ENCODE measurements at regions not wholly inside any gene's neighbourhood (a gene's known extent, or its start where the extent isn't known, plus 50 kb on each side); places are given as distances from the start of the nearest gene placed in this dataset.

- Histone ChIP-seq H2AFZ (ENCODE audit: low read depth, low read length, poor library complexity, severe bottlenecking) (no peak overlapping the region), H3K9me2 (ENCODE audit: insufficient read depth) (no peaks in the 10 kb centered on the region), H3K36me3 (ENCODE audit: control insufficient read depth in 1 of 2, insufficient read depth in 2 of 2, low read length in 2 of 2) (no peaks in the 10 kb centered on the region), H3K9ac (ENCODE audit: low read length) (no peak overlapping the region), H3K79me2 (ENCODE audit: insufficient read depth, low read length) (no peaks in the 10 kb centered on the region), H4K20me1 (ENCODE audit: insufficient read depth) (no peaks in the 10 kb centered on the region), H3K27ac (ENCODE audit: low read depth, low read length) (no peak overlapping the region), H3K4me1 (ENCODE audit: control insufficient read depth in 1 of 2, insufficient read depth in 2 of 2, low read length in 2 of 2) (no peaks in the 10 kb centered on the region), H3K4me3 (replicated peaks in 1 of 2; ENCODE audit: low read depth in 1 of 2, low read length in 2 of 2) (no peak overlapping the region), H3K4me2 (ENCODE audit: low read length) (no peak overlapping the region), H3K27me3 (ENCODE audit: insufficient read depth, low read length) (no peaks in the 10 kb centered on the region), H3K9me3 (ENCODE audit: control insufficient read depth in 1 of 2, insufficient read depth in 1 of 2, low read depth in 1 of 2, low read length in 2 of 2) (no peaks in the 10 kb centered on the region)
- RAD21 ChIA-PET (ENCODE audit: low non-redundant PET in 1 of 2, low total read pairs in 2 of 2, uncharacterized antibody in 2 of 2, unreplicated experiment in 2 of 2) = no interaction called here
- DNase-seq (ENCODE audit: low read depth, low spot score) (no peak), ATAC-seq (no peak)
- POLR2A ChIA-PET = no interaction called here
- CTCF ChIA-PET = no interaction called here
- BruUV-seq (replicated peaks) = no TSS peak
- intact Hi-C loops (cut with micrococcal nuclease) = no loop called here
- TF ChIP-seq ZNF274 (IDR thresholded peaks at IDR 0.05; ENCODE audit: low read depth, low read length) (no peak), ZBTB33 (IDR thresholded peaks at IDR 0.05; ENCODE audit: extremely low read depth, insufficient replicate concordance, low read length) (no peak), JUND (IDR thresholded peaks at IDR 0.05) (no peak), ZFX (IDR thresholded peaks at IDR 0.05) (no peak), TCF7L2 (IDR thresholded peaks at IDR 0.05; ENCODE audit: borderline replicate concordance, extremely low read depth, insufficient read depth, insufficient read length) (no peak), SIN3A (IDR thresholded peaks at IDR 0.05; ENCODE audit: low read depth) (no peak), CBX3 (IDR thresholded peaks at IDR 0.05; ENCODE audit: low read depth) (no peak), FOSL1 (IDR thresholded peaks at IDR 0.05; ENCODE audit: low read depth) (no peak), EZH2phosphoT487 (IDR thresholded peaks at IDR 0.05; ENCODE audit: borderline replicate concordance) (no peak), MAX (IDR thresholded peaks at IDR 0.05) (no peak), SP1 (IDR thresholded peaks at IDR 0.05; ENCODE audit: low read depth) (no peak), ATF3 (IDR thresholded peaks at IDR 0.05) (no peak)
These were observed 136.2 kb upstream of the RTL1 start for GRCh38 chr14:101039755-101040138.
